Activated CD4-positive, alpha-beta T cell treated with anti-CD3 and anti-CD28 coated beads, Interleukin-2, amount 10 ng/mL, durations not matched to agents 7 days and 5 days (primary cell): ENCODE measurements at regions not wholly inside any gene's neighbourhood (a gene's known extent, or its start where the extent isn't known, plus 50 kb on each side); places are given as distances from the start of the nearest gene placed in this dataset.
"Not testable (repeated sequence)": the region's sequence is repeated elsewhere in the genome, so short reads cannot be mapped to it uniquely, and the experiment has no call there.

Source experiments
- CTCF ChIA-PET: fragments of 350-600 bp; sonication (Branson Sonifier 250); formaldehyde crosslinking; loops from one replicate; lab custom pipeline; 2021; ENCODE audit warnings: antibody characterized with exemption; lab: Charles Lee
- POLR2A ChIA-PET: fragments of 350-600 bp; sonication (Branson Sonifier 250); formaldehyde crosslinking; loops from one replicate; lab custom pipeline; 2021; ENCODE audit warnings: antibody characterized with exemption; lab: Charles Lee
- DNase-seq: peaks from one replicate; pipeline ENCODE4 v3.0.0-alpha.2; 2020
- H3K27ac Mint-ChIP-seq: one replicate; pipeline ENCODE4 v1.8.0; 2021; ENCODE audit warnings: mild to moderate bottlenecking, moderate library complexity, mixed read lengths
- H3K27me3 Mint-ChIP-seq: one replicate; pipeline ENCODE4 v1.8.0; 2021; ENCODE audit warnings: mixed read lengths
- H3K36me3 Mint-ChIP-seq: one replicate; pipeline ENCODE4 v1.8.0; 2021; ENCODE audit warnings: low read depth, mixed read lengths
- H3K4me1 Mint-ChIP-seq: one replicate; pipeline ENCODE4 v1.8.0; 2021; ENCODE audit warnings: mixed read lengths
- H3K4me3 Mint-ChIP-seq: one replicate; pipeline ENCODE4 v1.8.0; 2021; ENCODE audit warnings: mild to moderate bottlenecking, moderate library complexity, mixed read lengths
- H3K9me3 Mint-ChIP-seq: one replicate; pipeline ENCODE4 v1.8.0; 2021; ENCODE audit warnings: mixed read lengths

GRCh38 chr4:169342906-169343564 is 72.3 kb upstream of the SH3RF1 start:
- H3K4me3 Mint-ChIP-seq = no peak overlapping the region
- ChIA-PET CTCF (no interaction called here), POLR2A (no interaction called here)
- no peaks in the 10 kb centered on the region for H3K27me3 Mint-ChIP-seq
- no peaks in the 10 kb centered on the region for H3K4me1 Mint-ChIP-seq
- no peak for DNase-seq
- H3K9me3 Mint-ChIP-seq = no peaks in the 10 kb centered on the region
- H3K27ac Mint-ChIP-seq = no peak overlapping the region
- H3K36me3 Mint-ChIP-seq = no peaks in the 10 kb centered on the region

- H3K4me1 Mint-ChIP-seq = no peaks in the 10 kb centered on the region
- no peak for DNase-seq
- POLR2A ChIA-PET = no interaction called here
- no peaks in the 10 kb centered on the region for H3K9me3 Mint-ChIP-seq
- no peak overlapping the region for H3K4me3 Mint-ChIP-seq
- H3K27ac Mint-ChIP-seq = no peak overlapping the region
- no peaks in the 10 kb centered on the region for H3K27me3 Mint-ChIP-seq
- CTCF ChIA-PET = no interaction called here
- no peaks in the 10 kb centered on the region for H3K36me3 Mint-ChIP-seq
Measured at GRCh38 chr4:169342159-169342860, 71.6 kb upstream of the SH3RF1 start.

GRCh38 chr4:169341490-169341889 is 70.7 kb upstream of the SH3RF1 start:
- no peaks in the 10 kb centered on the region for H3K36me3 Mint-ChIP-seq
- no peaks in the 10 kb centered on the region for H3K27me3 Mint-ChIP-seq
- CTCF ChIA-PET = no interaction called here
- no peak overlapping the region for H3K27ac Mint-ChIP-seq
- H3K9me3 Mint-ChIP-seq = no peaks in the 10 kb centered on the region
- no peaks in the 10 kb centered on the region for H3K4me1 Mint-ChIP-seq
- POLR2A ChIA-PET = no interaction called here
- H3K4me3 Mint-ChIP-seq = no peak overlapping the region
- no peak for DNase-seq

DNA sequence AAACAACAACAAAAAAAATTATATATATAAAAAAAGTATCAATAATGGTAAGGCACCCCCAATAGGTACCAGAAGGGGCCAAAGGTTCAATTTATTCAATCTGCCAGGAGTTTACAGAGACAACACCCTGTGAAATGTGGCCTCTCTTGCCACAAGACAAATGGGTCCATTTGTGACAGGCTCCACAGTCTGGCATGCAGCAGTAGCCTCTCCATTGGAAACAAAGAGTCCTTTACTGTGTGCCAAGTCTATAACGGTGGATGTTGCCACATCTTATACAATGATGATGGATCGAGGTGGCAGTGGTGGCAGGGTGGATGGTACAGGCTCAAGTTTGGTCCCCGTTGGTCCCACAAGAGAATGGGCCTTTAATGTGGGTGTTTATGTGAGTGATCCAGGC is 70.1 kb upstream of the SH3RF1 start:
- no peak overlapping the region for H3K27ac Mint-ChIP-seq
- no peaks in the 10 kb centered on the region for H3K9me3 Mint-ChIP-seq
- no peaks in the 10 kb centered on the region for H3K4me1 Mint-ChIP-seq
- no peak overlapping the region for H3K4me3 Mint-ChIP-seq
- CTCF ChIA-PET = no interaction called here
- POLR2A ChIA-PET = no interaction called here
- no peaks in the 10 kb centered on the region for H3K36me3 Mint-ChIP-seq
- DNase-seq = no peak
- H3K27me3 Mint-ChIP-seq = no peaks in the 10 kb centered on the region

- ChIA-PET POLR2A (no interaction called here), CTCF (interaction anchor here (1.0 kb wide), 1 partner anchor 100 kb away, joined by 6 read pairs; no protein-coding TSS in a partner anchor)
- no peaks in the 10 kb centered on the region for H3K27me3 Mint-ChIP-seq
- no peak overlapping the region for H3K27ac Mint-ChIP-seq
- no peaks in the 10 kb centered on the region for H3K36me3 Mint-ChIP-seq
- no peak overlapping the region for H3K4me3 Mint-ChIP-seq
- H3K9me3 Mint-ChIP-seq = no peaks in the 10 kb centered on the region
- H3K4me1 Mint-ChIP-seq = no peaks in the 10 kb centered on the region
- DNase-seq = no peak
Measured at GRCh38 chr4:169338241-169338640, 67.5 kb upstream of the SH3RF1 start.

- Mint-ChIP-seq H3K4me1 (no peaks in the 10 kb centered on the region), H3K27me3 (no peaks in the 10 kb centered on the region), H3K4me3 (no peak overlapping the region), H3K27ac (no peak overlapping the region), H3K36me3 (no peaks in the 10 kb centered on the region), H3K9me3 (no peaks in the 10 kb centered on the region)
- no peak for DNase-seq
- CTCF ChIA-PET = interaction anchor here (1.0 kb wide), 1 partner anchor 99 kb away, joined by 6 read pairs; no protein-coding TSS in a partner anchor
- POLR2A ChIA-PET = no interaction called here
Measured at GRCh38 chr4:169337510-169337909, 66.8 kb upstream of the SH3RF1 start.

GRCh38 chr4:169335331-169335730 is 64.6 kb upstream of the SH3RF1 start:
- CTCF ChIA-PET = no interaction called here
- no peaks in the 10 kb centered on the region for H3K27me3 Mint-ChIP-seq
- H3K4me3 Mint-ChIP-seq = no peak overlapping the region
- H3K27ac Mint-ChIP-seq = no peak overlapping the region
- no peak for DNase-seq
- POLR2A ChIA-PET = no interaction called here
- no peaks in the 10 kb centered on the region for H3K4me1 Mint-ChIP-seq
- H3K9me3 Mint-ChIP-seq = no peaks in the 10 kb centered on the region
- no peaks in the 10 kb centered on the region for H3K36me3 Mint-ChIP-seq

DNA sequence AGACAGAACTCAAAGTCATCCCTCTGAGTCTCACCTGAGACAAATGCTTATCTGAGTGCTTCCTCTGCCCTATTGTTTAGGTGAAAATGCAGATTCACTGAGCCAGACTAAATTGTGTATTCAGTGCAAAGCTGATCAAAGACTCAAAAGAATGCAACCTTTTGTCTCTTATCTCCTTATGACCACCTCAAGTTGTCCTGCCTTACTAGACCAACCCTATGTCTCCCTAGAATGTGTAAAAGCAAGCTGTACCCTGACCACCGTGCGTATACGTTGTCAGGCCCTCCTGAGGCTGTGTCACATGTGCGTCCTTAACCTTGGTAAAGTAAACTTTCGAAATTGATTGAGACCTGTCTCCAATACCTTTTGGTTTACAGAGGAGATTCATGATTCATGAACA is 63.6 kb upstream of the SH3RF1 start:
- DNase-seq = no peak
- H3K4me3 Mint-ChIP-seq = no peak overlapping the region
- no peaks in the 10 kb centered on the region for H3K36me3 Mint-ChIP-seq
- no peaks in the 10 kb centered on the region for H3K4me1 Mint-ChIP-seq
- ChIA-PET POLR2A (no interaction called here), CTCF (no interaction called here)
- no peak overlapping the region for H3K27ac Mint-ChIP-seq
- H3K9me3 Mint-ChIP-seq = no peaks in the 10 kb centered on the region
- no peaks in the 10 kb centered on the region for H3K27me3 Mint-ChIP-seq

- POLR2A ChIA-PET = no interaction called here
- H3K27ac Mint-ChIP-seq = no peak overlapping the region
- CTCF ChIA-PET = no interaction called here
- H3K4me3 Mint-ChIP-seq = no peak overlapping the region
- H3K27me3 Mint-ChIP-seq = no peaks in the 10 kb centered on the region
- H3K9me3 Mint-ChIP-seq = no peaks in the 10 kb centered on the region
- H3K36me3 Mint-ChIP-seq = no peaks in the 10 kb centered on the region
- DNase-seq = no peak
- no peaks in the 10 kb centered on the region for H3K4me1 Mint-ChIP-seq
Measured at GRCh38 chr4:169333265-169333664, 62.5 kb upstream of the SH3RF1 start.

DNA sequence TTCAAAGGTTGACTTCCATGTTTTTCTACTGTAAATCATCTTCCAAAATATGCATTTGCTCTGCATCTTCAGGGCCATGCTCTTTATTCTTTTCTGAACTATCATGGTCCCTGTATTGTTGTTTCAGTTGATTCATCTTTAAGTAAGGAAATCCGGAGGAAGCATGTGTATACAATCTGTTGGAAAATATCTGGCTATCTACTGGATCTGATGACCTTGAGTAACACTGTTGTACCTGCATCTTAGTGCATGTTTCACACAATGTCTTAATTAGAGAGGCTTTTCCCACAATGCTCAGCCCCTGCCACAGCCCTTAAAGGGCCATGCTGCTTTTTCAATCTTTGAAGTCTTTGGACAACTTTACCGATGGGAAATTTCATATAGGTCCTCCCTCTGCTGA is 61.8 kb upstream of the SH3RF1 start:
- Mint-ChIP-seq H3K27me3 (no peaks in the 10 kb centered on the region), H3K27ac (no peak overlapping the region), H3K36me3 (no peaks in the 10 kb centered on the region), H3K4me1 (no peaks in the 10 kb centered on the region), H3K4me3 (no peak overlapping the region), H3K9me3 (no peaks in the 10 kb centered on the region)
- no peak for DNase-seq
- ChIA-PET CTCF (no interaction called here), POLR2A (no interaction called here)

- H3K27ac Mint-ChIP-seq = no peak overlapping the region
- no peak for DNase-seq
- H3K36me3 Mint-ChIP-seq = no peaks in the 10 kb centered on the region
- no peak overlapping the region for H3K4me3 Mint-ChIP-seq
- ChIA-PET POLR2A (no interaction called here), CTCF (interaction anchor here (0.6 kb wide), 1 partner anchor 132 kb away, joined by 3 read pairs; no protein-coding TSS in a partner anchor)
- no peaks in the 10 kb centered on the region for H3K4me1 Mint-ChIP-seq
- no peaks in the 10 kb centered on the region for H3K27me3 Mint-ChIP-seq
- no peaks in the 10 kb centered on the region for H3K9me3 Mint-ChIP-seq
Measured at GRCh38 chr4:169330811-169331210, 60.1 kb upstream of the SH3RF1 start.

DNA sequence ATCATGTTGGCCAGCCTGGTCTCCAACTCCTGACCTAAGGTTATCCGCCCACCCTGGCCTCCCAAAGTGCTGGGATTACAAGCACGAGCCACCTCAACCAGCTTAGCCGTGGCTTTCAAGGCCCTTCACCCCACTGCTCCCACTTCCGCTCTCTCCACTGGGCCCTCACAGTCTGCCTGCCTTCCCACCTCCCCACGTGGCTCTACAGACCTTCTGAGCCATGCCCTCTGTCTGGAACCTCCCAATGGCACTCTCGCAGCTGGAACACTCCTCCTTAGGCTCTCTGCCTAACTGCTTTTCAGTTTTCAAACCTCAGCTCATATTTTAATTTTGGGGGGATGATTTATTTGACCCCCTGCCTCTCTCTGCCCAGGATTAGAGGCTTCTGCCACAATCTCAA is 59.3 kb upstream of the SH3RF1 start:
- POLR2A ChIA-PET = no interaction called here
- Mint-ChIP-seq H3K27ac (no peak overlapping the region), H3K9me3 (no peaks in the 10 kb centered on the region), H3K27me3 (no peaks in the 10 kb centered on the region), H3K4me3 (no peak overlapping the region), H3K36me3 (no peaks in the 10 kb centered on the region), H3K4me1 (no peaks in the 10 kb centered on the region)
- DNase-seq = no peak
- CTCF ChIA-PET = no interaction called here

DNA sequence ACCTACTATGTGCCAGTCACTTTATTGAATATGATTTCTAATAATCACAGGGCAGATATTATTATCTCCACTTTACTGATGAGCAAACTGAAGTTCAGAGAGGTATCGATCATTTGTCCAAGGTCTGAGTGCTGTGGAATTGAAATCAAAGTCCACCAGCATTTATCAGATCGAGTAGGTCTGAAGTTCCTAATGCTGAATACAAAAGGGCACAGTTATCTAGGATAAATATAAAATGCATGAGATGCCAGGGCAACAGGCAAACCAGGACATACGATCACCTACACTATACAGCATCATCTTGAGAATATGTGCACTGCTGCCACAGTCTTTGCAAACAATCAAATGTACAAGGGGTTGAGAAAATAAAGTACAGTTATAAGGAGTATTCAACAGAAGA is 57.2 kb upstream of the SH3RF1 start:
- Mint-ChIP-seq H3K27ac (no peak overlapping the region), H3K9me3 (no peaks in the 10 kb centered on the region), H3K27me3 (no peaks in the 10 kb centered on the region), H3K4me3 (no peak overlapping the region), H3K4me1 (no peaks in the 10 kb centered on the region), H3K36me3 (no peaks in the 10 kb centered on the region)
- ChIA-PET POLR2A (no interaction called here), CTCF (no interaction called here)
- no peak for DNase-seq

DNA sequence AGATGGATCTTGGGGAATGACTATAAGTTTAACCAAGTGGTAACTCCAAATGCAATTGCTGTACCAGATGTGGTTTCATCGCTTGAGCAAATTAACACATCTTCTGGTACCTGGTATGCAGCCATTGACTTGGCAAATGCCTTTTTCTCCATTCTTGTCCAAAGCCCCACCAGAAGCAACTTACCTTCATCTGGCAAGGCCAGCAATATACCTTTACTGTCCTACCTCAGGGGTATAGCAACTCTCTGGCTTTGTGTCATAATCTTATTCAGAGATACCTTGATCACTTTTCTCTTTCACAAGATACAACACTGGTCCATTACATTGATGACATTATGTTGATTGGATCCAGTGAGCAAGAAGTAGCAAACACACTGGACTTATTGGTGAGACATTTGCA is 53.2 kb upstream of the SH3RF1 start:
- POLR2A ChIA-PET, DNase-seq: not testable (repeated sequence)

More for the DNA sequence above, 53.2 kb upstream of the SH3RF1 start:
- H3K27ac Mint-ChIP-seq, H3K9me3 Mint-ChIP-seq, H3K4me3 Mint-ChIP-seq, H3K36me3 Mint-ChIP-seq, H3K27me3 Mint-ChIP-seq, H3K4me1 Mint-ChIP-seq, CTCF ChIA-PET: not testable (repeated sequence)
